GM12878 (cell line): ENCODE measurements at regions not wholly inside any gene's neighbourhood (a gene's known extent, or its start where the extent isn't known, plus 50 kb on each side); places are given as distances from the start of the nearest gene placed in this dataset.

Source experiments
- CEBPB ChIP-seq, 2 experiments: fragments of 150-350 bp in 1 of 2; IDR thresholded peaks; 2 replicates each; pipeline ENCODE4 v1.6.1; 2012 to 2014; ENCODE audit warnings: low read depth in 2 of 2, low read length in 2 of 2, borderline replicate concordance in 1 of 2, inconsistent platforms in 1 of 2
- EGR1 ChIP-seq, 2 experiments: IDR thresholded peaks; 1 replicate in 1 of 2; 2 replicates in 1 of 2; pipeline ENCODE4 v1.6.1; 2011 to 2012; ENCODE audit warnings: low read depth in 2 of 2, low read length in 2 of 2, borderline replicate concordance in 1 of 2, mild to moderate bottlenecking in 1 of 2, moderate library complexity in 1 of 2
- EZH2 ChIP-seq: IDR thresholded peaks from 2 replicates; pipeline ENCODE4 v1.6.1; 2012; ENCODE audit warnings: low read depth, mild to moderate bottlenecking, control low read depth, inconsistent platforms, low read length, borderline replicate concordance; ENCODE audit not compliant: control insufficient read depth
- GABPA ChIP-seq: IDR thresholded peaks from 2 replicates; pipeline ENCODE4 v1.6.1; 2014; ENCODE audit warnings: antibody characterized with exemption, low read depth, mild to moderate bottlenecking, inconsistent platforms
- HCFC1 ChIP-seq: fragments of 150-350 bp; IDR thresholded peaks from 2 replicates; pipeline ENCODE4 v1.6.1; 2014; ENCODE audit warnings: low read length
- HDAC6 ChIP-seq: fragments of 200-600 bp; sonication (generic); IDR thresholded peaks from one replicate; pipeline ENCODE4 v1.8.0; 2017; ENCODE audit warnings: antibody characterized with exemption; ENCODE audit not compliant: unreplicated experiment
- POLR2A ChIP-seq: IDR thresholded peaks from 2 replicates; pipeline ENCODE4 v1.6.1; 2011; ENCODE audit warnings: low read depth, mild to moderate bottlenecking, low read length
- RCOR1 ChIP-seq: conservative IDR thresholded peaks from 2 replicates; pipeline ENCODE4 v1.6.1; 2012; ENCODE audit warnings: low read depth, low read length, improper control_type of control experiment
- SMC3 ChIP-seq: IDR thresholded peaks from 2 replicates; pipeline ENCODE4 v1.6.1; 2011; ENCODE audit warnings: low read length, improper control_type of control experiment, borderline replicate concordance
- TF ChIP-seq, protein P1 (sequence below), 3 experiments: IDR thresholded peaks in 2 of 3; conservative IDR thresholded peaks in 1 of 3; 2 replicates each; pipeline ENCODE4 v1.5.1; 2011; ENCODE audit warnings: low read depth in 3 of 3, low read length in 3 of 3, mild to moderate bottlenecking in 3 of 3, control low read depth in 2 of 3, moderate library complexity in 2 of 3, inconsistent platforms in 1 of 3, mixed read lengths in 1 of 3; ENCODE audit not compliant: control insufficient read depth in 2 of 3, insufficient read depth in 1 of 3; ENCODE audit errors: extremely low read depth in 1 of 3
- TF ChIP-seq, protein P2 (sequence below): IDR thresholded peaks from 2 replicates; pipeline ENCODE4 v1.6.1; 2011; ENCODE audit warnings: low read depth, low read length, improper control_type of control experiment, borderline replicate concordance

DNA sequence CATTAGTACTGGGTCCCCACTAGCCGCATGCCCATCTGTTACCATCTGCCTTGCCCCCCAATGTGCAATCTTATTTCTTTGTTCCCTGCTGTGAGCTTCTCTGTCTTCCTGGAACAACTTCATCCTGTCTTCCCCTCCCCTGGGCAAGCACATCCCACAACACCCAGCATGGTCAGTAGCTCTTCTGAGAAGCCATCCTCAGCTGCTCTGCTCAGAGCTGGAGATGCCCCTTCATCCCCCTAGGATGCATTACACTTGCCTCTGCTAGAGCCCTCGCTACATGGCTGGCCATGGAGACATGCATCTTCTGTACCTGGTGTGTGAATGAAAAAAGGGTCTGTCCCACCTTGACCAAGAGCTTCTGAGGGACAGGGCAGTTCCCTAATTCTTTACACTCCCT is 141.2 kb downstream of the CDC5L start:
- no peak for TF ChIP-seq HDAC6
- TF ChIP-seq SMC3 = no peak
- TF ChIP-seq, protein P1, sequence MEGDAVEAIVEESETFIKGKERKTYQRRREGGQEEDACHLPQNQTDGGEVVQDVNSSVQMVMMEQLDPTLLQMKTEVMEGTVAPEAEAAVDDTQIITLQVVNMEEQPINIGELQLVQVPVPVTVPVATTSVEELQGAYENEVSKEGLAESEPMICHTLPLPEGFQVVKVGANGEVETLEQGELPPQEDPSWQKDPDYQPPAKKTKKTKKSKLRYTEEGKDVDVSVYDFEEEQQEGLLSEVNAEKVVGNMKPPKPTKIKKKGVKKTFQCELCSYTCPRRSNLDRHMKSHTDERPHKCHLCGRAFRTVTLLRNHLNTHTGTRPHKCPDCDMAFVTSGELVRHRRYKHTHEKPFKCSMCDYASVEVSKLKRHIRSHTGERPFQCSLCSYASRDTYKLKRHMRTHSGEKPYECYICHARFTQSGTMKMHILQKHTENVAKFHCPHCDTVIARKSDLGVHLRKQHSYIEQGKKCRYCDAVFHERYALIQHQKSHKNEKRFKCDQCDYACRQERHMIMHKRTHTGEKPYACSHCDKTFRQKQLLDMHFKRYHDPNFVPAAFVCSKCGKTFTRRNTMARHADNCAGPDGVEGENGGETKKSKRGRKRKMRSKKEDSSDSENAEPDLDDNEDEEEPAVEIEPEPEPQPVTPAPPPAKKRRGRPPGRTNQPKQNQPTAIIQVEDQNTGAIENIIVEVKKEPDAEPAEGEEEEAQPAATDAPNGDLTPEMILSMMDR (IDR thresholded peaks at IDR 0.05 in 2 of 3, conservative IDR thresholded peaks at IDR 0.05 in 1 of 3; ENCODE audit: control insufficient read depth in 2 of 3, extremely low read depth in 1 of 3, insufficient read depth in 1 of 3, low read depth in 3 of 3, low read length in 3 of 3) = no peak
- TF ChIP-seq GABPA = no peak
- no peak for TF ChIP-seq HCFC1
- no peak for TF ChIP-seq EZH2
- TF ChIP-seq EGR1 (IDR thresholded peaks at IDR 0.05; ENCODE audit: borderline replicate concordance in 1 of 2, low read depth in 2 of 2, low read length in 2 of 2) = no peak
- TF ChIP-seq CEBPB (IDR thresholded peaks at IDR 0.05; ENCODE audit: borderline replicate concordance in 1 of 2, low read depth in 2 of 2, low read length in 2 of 2) = no peak
- TF ChIP-seq, protein P2, sequence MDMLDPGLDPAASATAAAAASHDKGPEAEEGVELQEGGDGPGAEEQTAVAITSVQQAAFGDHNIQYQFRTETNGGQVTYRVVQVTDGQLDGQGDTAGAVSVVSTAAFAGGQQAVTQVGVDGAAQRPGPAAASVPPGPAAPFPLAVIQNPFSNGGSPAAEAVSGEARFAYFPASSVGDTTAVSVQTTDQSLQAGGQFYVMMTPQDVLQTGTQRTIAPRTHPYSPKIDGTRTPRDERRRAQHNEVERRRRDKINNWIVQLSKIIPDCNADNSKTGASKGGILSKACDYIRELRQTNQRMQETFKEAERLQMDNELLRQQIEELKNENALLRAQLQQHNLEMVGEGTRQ = no peak
- TF ChIP-seq POLR2A = no peak
- no peak for TF ChIP-seq RCOR1
